H1 (cell line): ENCODE measurements at regions not wholly inside any gene's neighbourhood (a gene's known extent, or its start where the extent isn't known, plus 50 kb on each side); places are given as distances from the start of the nearest gene placed in this dataset.

Source experiments
- CHD7 ChIP-seq: fragments of 300-600 bp; sonication (generic); IDR thresholded peaks from 2 replicates; pipeline ENCODE4 v1.7.1; 2012; ENCODE audit warnings: low read length, moderate library complexity, mild to moderate bottlenecking, inconsistent platforms; ENCODE audit not compliant: insufficient replicate concordance
- FOSL1 ChIP-seq: IDR thresholded peaks from 2 replicates; pipeline ENCODE4 v1.6.1; 2011; ENCODE audit warnings: mild to moderate bottlenecking, low read depth, low read length, moderate library complexity; ENCODE audit not compliant: insufficient read depth
- GABPA ChIP-seq: IDR thresholded peaks from 2 replicates; pipeline ENCODE4 v1.6.1; 2011; ENCODE audit warnings: mild to moderate bottlenecking, low read length, moderate library complexity, borderline replicate concordance; ENCODE audit not compliant: insufficient read depth
- GTF2F1 ChIP-seq: IDR thresholded peaks from 2 replicates; pipeline ENCODE4 v1.6.1; 2012; ENCODE audit warnings: low read depth, low read length, improper control_type of control experiment, borderline replicate concordance
- KDM5A ChIP-seq: fragments of 200-600 bp; IDR thresholded peaks from 2 replicates; pipeline ENCODE4 v1.7.1; 2012; ENCODE audit warnings: mild to moderate bottlenecking, low read length, inconsistent platforms, mixed read lengths
- MAFK ChIP-seq: IDR thresholded peaks from 2 replicates; pipeline ENCODE4 v1.6.1; 2012; ENCODE audit warnings: low read depth, mild to moderate bottlenecking, improper control_type of control experiment, low read length
- NANOG ChIP-seq: IDR thresholded peaks from 2 replicates; pipeline ENCODE4 v1.6.1; 2011; ENCODE audit warnings: low read length, low read depth, mild to moderate bottlenecking, inconsistent platforms; ENCODE audit not compliant: insufficient read depth, poor library complexity, severe bottlenecking
- PHF8 ChIP-seq: fragments of 200-600 bp; sonication (generic); conservative IDR thresholded peaks from 2 replicates; pipeline ENCODE4 v1.7.1; 2012; ENCODE audit warnings: low read depth, mild to moderate bottlenecking, inconsistent platforms, low read length, moderate library complexity
- SAP30 ChIP-seq: fragments of 300-600 bp; sonication (generic); IDR thresholded peaks from 2 replicates; pipeline ENCODE4 v1.7.1; 2012; ENCODE audit warnings: low read length, moderate library complexity, mild to moderate bottlenecking, inconsistent platforms; ENCODE audit not compliant: insufficient read depth, insufficient replicate concordance
- TAF1 ChIP-seq: IDR thresholded peaks from 2 replicates; pipeline ENCODE4 v1.6.1; 2011; ENCODE audit warnings: mild to moderate bottlenecking, low read depth, low read length

GRCh38 chr4:3376266-3376665 is 65.5 kb upstream of the HGFAC start (continued):
- no peak for TF ChIP-seq TAF1
- no peak for TF ChIP-seq CHD7
- TF ChIP-seq FOSL1: no peak
- TF ChIP-seq NANOG: no peak
- TF ChIP-seq KDM5A: no peak
- TF ChIP-seq PHF8: no peak
- no peak for TF ChIP-seq GABPA
- TF ChIP-seq MAFK: no peak
- TF ChIP-seq SAP30: no peak
- TF ChIP-seq GTF2F1: no peak
